H1 (cell line): ENCODE measurements at regions not wholly inside any gene's neighbourhood (a gene's known extent, or its start where the extent isn't known, plus 50 kb on each side); places are given as distances from the start of the nearest gene placed in this dataset.

Source experiments
- CEBPB ChIP-seq: IDR thresholded peaks from 2 replicates; pipeline ENCODE4 v1.6.1; 2012; ENCODE audit warnings: low read depth, low read length
- SP4 ChIP-seq: IDR thresholded peaks from 2 replicates; pipeline ENCODE4 v1.6.1; 2012; ENCODE audit warnings: low read length, inconsistent platforms

DNA sequence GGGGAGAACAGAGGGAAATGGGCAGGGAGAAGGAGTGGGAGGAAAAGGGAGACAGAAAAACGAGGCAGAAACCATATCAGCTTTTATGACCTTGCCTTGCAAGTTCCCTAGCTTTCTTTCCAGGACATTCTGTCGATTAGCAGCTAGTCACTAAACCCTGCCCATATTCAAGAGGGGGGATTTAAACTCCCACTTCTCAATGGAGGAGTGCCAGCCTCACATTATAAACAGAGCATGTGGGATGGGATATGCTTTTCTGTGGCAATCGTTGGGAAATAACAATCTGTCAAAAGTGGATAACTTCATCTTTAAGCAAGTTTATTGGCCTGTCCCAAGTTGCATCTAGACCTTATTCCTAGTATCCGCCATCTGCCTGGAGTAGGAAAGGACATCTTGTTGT lies 57.0 kb upstream of the TMEM170B start (continued):
- TF ChIP-seq CEBPB (no peak), SP4 (no peak)
- TF ChIP-seq, all 59 proteins: peak for 0
